GM21723 (cell line): ENCODE measurements at regions not wholly inside any gene's neighbourhood (a gene's known extent, or its start where the extent isn't known, plus 50 kb on each side); places are given as distances from the start of the nearest gene placed in this dataset.

ENCODE experiments used
- ATAC-seq: cut with Tn5 transposase; IDR thresholded peaks from one replicate; pipeline ENCODE4 v1.9.1; 2021; ENCODE audit warnings: mild to moderate bottlenecking, moderate library complexity; ENCODE audit not compliant: unreplicated experiment

DNA sequence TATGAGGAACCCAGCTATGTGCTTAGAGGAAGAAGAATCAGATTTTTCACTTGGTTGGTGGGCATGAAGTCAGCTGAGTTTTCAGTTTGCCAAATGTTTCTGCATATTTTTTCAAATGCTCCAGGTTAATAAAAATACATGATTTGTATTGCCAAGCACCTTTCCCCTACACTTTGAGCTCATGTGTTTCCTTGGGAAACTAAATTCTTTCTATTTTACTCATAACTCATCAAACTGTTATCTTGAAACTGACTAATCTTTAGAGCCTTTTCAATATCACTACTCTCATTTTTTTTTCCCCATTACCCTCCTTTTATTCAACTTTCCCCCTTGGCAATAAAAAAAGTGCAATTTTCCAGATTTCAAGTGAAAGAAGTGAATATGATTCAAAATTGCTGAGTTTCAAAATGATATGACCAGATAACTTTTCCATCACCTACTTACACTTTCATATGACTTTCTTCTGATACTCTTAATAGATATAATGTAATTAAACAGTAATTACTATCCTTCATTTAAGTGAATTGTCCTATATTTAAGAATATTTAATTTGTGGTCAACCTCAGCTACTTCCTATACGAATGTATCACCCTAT is 91.9 kb upstream of the SOX6 start:
- ATAC-seq: no peak

DNA sequence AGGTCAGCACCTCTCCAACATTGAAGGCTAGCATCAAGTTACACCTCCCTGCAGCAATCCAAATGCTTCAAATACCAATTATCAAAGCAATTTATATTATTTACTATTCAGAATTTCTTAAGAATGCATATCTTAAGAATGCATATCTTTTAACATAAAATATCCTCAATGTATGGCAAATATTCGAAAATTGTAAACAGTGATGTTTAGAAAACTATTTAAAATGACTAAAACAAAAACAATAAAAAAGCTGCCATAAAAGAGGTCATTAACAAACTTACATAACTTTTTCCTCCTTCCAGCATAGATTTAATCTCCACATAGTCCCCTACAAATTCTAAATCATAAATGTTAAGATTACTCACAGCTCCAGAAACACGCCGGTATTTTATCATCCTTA is 85.1 kb upstream of the SOX6 start:
- ATAC-seq: no peak

DNA sequence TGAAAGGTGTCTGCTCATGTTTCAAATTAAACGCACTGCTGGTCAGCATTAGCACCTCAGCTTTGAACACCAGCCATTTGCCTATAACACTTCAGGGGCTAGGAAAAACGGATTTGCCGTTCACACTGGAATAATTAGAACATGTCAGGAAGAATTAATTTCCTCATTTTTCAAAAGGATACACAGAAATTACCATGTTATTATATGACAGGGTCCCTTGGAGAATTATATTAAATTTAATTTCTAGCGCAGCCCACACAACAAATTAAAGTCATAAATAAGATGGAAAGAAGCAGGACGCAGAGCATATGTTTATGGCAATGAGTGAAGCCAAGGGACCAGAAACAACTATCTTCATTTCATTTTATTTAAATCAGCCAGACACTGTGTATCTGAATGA is 83.8 kb upstream of the SOX6 start:
- no peak for ATAC-seq

DNA sequence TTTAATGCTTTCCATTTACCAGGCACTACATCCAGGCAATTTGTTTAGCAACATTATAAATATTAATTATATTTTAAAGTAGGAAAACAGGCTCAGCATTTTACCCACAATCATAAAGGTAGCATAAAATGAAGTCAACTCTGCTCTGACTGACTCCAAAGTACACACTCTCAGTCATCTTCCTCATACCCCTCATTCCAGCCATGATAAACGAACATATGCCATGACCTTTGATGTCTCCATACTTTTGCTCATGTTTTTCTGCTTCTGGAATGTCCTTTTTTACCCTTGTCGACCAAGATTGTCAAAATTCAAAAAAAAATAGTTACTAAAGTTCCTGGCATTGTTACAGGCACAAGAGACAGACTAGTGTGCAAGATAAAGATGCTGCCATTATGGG is 77.7 kb upstream of the SOX6 start:
- ATAC-seq: no peak

DNA sequence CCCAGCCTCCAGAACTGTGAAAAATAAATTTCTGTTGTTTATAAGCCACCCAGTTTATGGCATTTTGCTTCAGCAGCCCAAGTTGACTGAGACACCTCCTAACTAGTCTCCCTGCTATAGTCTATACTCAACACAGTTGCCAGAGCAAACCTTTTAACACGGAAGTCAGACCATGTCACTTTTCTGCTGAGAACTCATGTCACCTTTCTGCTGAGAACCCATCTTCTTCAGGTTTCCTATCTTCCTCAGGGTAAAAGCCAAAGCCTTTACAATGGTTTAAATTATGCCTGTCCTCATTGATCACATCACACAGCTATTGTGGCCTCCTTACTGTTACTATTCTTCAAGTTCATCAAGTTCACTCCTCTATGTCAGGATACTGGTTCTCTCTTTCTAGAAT is 74.3 kb upstream of the SOX6 start:
- no peak for ATAC-seq

DNA sequence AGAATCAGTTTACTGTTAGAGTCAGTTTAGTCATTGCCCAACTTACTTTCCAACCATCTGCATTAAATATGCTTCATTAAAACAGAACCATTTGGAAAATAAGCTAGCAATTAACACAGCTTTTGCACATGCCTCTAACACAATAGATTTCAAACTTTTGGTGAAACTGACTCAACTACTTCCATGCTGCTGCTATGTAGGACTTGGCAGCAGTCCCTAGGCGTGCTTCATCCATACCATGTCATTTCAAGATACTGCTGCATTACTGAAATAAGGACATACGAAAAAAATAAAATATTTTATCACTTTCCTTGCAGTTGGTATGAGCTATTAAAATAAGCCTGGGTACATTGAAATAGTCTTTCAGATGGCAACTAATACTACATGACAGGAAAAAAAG is 65.5 kb upstream of the SOX6 start:
- no peak for ATAC-seq

DNA sequence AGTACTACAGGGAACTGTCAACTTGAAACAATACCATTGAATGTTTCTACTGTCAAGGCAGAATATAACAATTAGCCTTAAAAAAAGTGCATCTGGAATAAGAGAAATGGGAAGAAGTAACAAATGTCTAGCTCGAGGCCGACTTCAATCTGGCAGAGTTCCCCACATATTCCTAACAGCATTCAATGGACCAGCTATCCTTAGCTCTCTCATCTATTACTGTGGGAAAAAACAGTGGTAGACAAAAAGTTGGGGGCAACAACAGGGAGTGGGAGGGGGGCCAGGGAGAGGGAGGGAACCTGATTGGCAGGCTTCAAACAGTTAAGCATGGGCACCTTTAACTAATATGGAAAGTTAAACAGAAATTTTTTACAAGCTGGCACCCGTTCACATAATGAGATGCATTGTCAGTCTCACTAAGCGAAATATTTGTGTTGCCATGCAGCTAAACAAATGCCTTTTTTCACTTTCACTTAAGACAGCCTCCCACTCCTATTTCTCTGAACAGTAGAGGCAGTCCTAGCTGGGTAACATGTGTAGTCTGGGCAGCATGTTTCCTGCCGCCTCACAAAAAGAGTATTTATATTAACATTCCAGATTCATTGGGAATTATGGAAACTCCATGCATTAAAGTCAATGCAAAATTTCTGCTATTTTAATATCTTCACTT is 62.2 kb upstream of the SOX6 start:
- no peak for ATAC-seq

DNA sequence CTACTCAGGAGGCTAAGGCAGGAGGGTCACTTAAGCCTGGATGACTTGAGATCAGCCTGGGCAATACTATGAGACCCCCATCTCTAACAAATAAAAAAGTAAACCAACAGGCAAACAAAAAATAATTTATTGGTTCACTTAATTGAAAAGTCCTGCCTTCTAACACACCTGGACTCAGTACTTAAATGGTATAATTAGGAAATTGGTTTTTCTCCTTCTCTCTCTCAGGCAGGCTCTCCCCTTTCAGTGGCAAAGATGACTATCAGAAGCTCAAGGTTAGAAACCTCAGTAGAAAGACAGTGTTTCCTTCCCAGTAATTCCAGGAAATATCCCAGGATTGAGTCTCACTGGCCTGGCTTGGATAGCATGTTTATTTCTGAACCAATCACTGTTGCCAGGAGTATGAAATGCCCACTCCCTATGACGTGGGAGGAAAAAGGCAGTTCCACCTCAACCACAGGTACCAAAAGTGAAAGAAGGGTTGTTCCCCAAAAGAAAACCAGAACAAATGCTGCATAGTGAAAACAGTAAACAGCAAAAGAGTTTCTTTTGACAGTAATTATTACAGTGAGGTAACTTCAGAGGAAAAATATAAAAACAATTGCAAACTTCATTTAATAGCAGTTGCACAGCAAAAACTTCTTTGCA is 56.3 kb upstream of the SOX6 start:
- peak; percentile 80 for ATAC-seq

DNA sequence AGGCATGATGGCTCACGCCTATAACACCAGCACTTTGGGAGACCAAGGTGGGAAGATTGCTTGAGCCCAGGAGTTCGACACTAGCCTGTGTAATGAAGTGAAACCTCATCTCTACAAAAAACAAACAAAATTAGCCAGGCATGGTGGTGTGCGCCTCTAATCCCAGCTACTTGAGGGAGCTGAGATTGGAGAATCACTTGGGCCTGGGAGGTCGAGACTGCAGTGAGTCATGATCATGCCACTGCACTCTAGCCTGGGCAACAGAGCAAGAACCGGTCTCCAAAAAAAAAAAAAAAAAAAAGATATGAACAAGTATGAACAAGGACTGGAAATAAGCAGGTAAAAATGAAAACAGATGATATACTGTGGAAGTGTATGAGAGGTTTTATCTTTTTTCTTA is 54.1 kb upstream of the SOX6 start:
- no peak for ATAC-seq

DNA sequence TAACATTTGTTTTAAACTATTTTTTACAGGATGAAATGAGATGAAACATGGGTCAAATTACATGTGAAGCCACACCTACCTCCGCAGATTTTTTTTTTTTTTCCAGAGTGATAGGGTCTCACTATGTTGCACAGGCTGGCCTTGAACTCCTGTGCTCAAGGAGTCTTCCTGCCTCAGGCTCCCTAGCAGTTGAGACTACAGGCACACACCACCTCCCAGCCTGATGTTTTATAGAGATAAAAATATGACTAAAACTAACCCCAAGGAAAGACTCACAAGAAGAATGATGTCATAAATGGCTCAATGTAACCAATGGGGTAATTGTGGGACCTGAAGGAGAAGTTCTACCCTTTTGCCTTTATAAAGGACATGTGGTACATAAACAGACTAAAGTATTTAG is 52.3 kb upstream of the SOX6 start:
- no peak for ATAC-seq

DNA sequence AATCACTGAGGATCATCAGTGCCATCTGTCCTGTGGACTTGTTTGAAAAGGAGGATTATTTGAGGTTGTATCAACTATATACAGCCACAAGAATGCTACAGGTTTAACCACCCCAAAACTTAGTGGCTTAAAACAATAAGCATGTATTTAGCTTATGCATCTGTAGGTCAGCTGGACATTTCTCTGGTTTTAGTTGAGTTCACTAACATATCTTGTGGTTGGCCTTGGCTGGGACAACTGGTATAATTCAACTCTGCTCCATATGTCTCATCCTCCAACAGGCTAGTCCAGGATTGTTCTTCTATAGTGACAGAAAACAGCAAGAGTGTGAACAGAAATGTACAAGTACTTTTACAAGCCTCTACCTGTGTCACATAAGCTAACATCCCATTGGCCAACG is 49.9 kb upstream of the SOX6 start:
- no peak for ATAC-seq
